ENCODE measurements at regions not wholly inside any gene's neighbourhood (a gene's known extent, or its start where the extent isn't known, plus 50 kb on each side); places are given as distances from the start of the nearest gene placed in this dataset.
"Not testable (repeated sequence)": the region's sequence is repeated elsewhere in the genome, so short reads cannot be mapped to it uniquely, and the experiment has no call there.

GRCh38 chr11:48649064-48649463 lies 160.5 kb downstream of the OR4A47 start:
- H3K9ac ChIP-seq (ENCODE audit: insufficient read depth in 1 of 2, low read length in 2 of 2); DNase-seq; H3K27ac ChIP-seq (ENCODE audit: low read depth in 1 of 2, low read length in 1 of 2); H3K27me3 ChIP-seq (ENCODE audit: control insufficient read depth in 3 of 3, insufficient read depth in 3 of 3, low read length in 2 of 3); H3K4me3 ChIP-seq; ATAC-seq (ENCODE audit: insufficient read depth, low FRiP score); H3K4me1 ChIP-seq (ENCODE audit: control insufficient read depth in 5 of 5, insufficient read depth in 5 of 5, low read length in 5 of 5); H3K36me3 ChIP-seq (ENCODE audit: control insufficient read depth in 4 of 4, insufficient read depth in 4 of 4, low read length in 4 of 4): not testable (repeated sequence)
- WGBS, 2 donors, result 90 to 94% methylated on average over 3 of the region's 3 CpGs
- peaks cover 0 to 20% (median 10%) of the 10 kb centered on the region in 4 donors for H3K9me3 ChIP-seq (ENCODE audit: control insufficient read depth in 4 of 4, insufficient read depth in 3 of 4, low read length in 3 of 4)

GRCh38 chr11:48669146-48669545 lies 180.6 kb downstream of the OR4A47 start:
- DNase-seq, result no peak
- WGBS, 2 donors, result 83% methylated on average over 1 of the region's 1 CpG

DNA sequence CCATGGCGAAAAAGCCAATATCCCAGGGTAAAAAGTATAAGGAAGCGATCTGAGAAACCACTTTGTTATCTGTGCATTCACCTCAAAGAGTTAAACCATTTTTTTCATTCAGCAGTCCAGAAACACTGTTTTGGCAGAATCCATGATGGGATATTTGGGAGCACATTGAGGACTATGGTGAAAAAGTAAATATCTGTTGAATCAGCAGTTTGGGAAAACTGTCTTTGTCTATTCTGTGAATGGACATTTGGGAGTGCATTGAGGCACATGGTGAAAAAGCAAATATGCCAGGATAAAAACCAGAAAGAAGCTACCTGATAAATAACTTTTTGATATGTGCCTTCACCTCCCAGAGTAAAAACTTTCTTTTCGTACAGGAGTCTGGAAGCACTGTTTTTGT lies 187.4 kb downstream of the OR4A47 start:
- ATAC-seq (ENCODE audit: insufficient read depth, low FRiP score) (no peak), DNase-seq (no peak)
- Histone ChIP-seq H3K27me3 (ENCODE audit: control insufficient read depth in 3 of 3, insufficient read depth in 3 of 3, low read length in 2 of 3) (no peaks in the 10 kb centered on the region), H3K9ac (ENCODE audit: insufficient read depth in 1 of 2, low read length in 2 of 2) (no peak overlapping the region), H3K36me3 (ENCODE audit: control insufficient read depth in 4 of 4, insufficient read depth in 4 of 4, low read length in 4 of 4) (no peaks in the 10 kb centered on the region), H3K4me3 (no peak overlapping the region), H3K9me3 (ENCODE audit: control insufficient read depth in 4 of 4, insufficient read depth in 3 of 4, low read length in 3 of 4) (peaks cover 0 to 47% (median 6%) of the 10 kb centered on the region in 4 donors), H3K27ac (ENCODE audit: low read depth in 1 of 2, low read length in 1 of 2) (no peak overlapping the region), H3K4me1 (ENCODE audit: control insufficient read depth in 5 of 5, insufficient read depth in 5 of 5, low read length in 5 of 5) (no peaks in the 10 kb centered on the region)
- WGBS, 2 donors, result 83 to 84% methylated on average over 3 of the region's 3 CpGs
- no peak for TF ChIP-seq CTCF (IDR thresholded peaks at IDR 0.05; ENCODE audit: control extremely low read depth, extremely low read depth)

More at GRCh38 chr11:48669146-48669545, 180.6 kb downstream of the OR4A47 start:
- peaks cover 0 to 57% (median 10%) of the 10 kb centered on the region in 4 donors for H3K9me3 ChIP-seq (ENCODE audit: control insufficient read depth in 4 of 4, insufficient read depth in 3 of 4, low read length in 3 of 4)
- no peaks in the 10 kb centered on the region for H3K4me1 ChIP-seq (ENCODE audit: control insufficient read depth in 5 of 5, insufficient read depth in 5 of 5, low read length in 5 of 5)
- no peaks in the 10 kb centered on the region for H3K36me3 ChIP-seq (ENCODE audit: control insufficient read depth in 4 of 4, insufficient read depth in 4 of 4, low read length in 4 of 4)
- no peak overlapping the region for H3K4me3 ChIP-seq
- no peak overlapping the region for H3K9ac ChIP-seq (ENCODE audit: insufficient read depth in 1 of 2, low read length in 2 of 2)
- ATAC-seq (ENCODE audit: insufficient read depth, low FRiP score), result no peak
- TF ChIP-seq CTCF (IDR thresholded peaks at IDR 0.05; ENCODE audit: control extremely low read depth, extremely low read depth), result no peak
- H3K27ac ChIP-seq (ENCODE audit: low read depth in 1 of 2, low read length in 1 of 2), result no peak overlapping the region
- no peaks in the 10 kb centered on the region for H3K27me3 ChIP-seq (ENCODE audit: control insufficient read depth in 3 of 3, insufficient read depth in 3 of 3, low read length in 2 of 3)

DNA sequence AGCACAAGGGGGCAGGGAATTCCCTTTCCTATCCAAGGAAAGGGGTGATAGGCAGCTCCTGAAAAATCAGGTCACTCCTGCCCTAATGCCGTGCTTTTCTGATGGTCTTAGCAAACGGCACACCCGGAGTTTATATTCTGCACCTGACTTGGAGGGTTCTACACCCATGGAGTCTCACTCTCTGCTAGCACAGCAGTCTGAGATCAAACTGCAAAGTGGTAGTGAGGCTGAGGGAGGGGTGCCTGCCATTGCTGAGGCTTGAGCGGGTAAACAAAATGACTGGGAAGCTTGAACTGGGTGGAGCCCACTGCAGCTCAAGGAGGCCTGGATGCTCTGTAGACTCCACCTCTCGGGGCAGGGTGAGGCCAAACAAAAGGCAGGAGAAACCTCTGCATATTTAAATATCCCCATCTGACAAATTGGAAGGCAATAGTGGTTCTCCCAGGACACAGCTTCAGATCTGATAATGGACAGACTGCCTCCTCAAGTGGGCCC lies 194.7 kb downstream of the OR4A47 start:
- H3K9ac ChIP-seq (ENCODE audit: insufficient read depth in 1 of 2, low read length in 2 of 2), result no peak overlapping the region
- no peak overlapping the region for H3K4me3 ChIP-seq
- peaks cover 0 to 8% (median 6%) of the 10 kb centered on the region in 4 donors for H3K9me3 ChIP-seq (ENCODE audit: control insufficient read depth in 4 of 4, insufficient read depth in 3 of 4, low read length in 3 of 4)
- WGBS, 2 donors, result 50 to 54% methylated on average over 5 of the region's 5 CpGs
- no peak for TF ChIP-seq CTCF (IDR thresholded peaks at IDR 0.05; ENCODE audit: control extremely low read depth, extremely low read depth)
- ATAC-seq (ENCODE audit: insufficient read depth, low FRiP score) (no peak), DNase-seq (no peak)
- H3K27me3 ChIP-seq (ENCODE audit: control insufficient read depth in 3 of 3, insufficient read depth in 3 of 3, low read length in 2 of 3), result no peaks in the 10 kb centered on the region
- H3K27ac ChIP-seq (ENCODE audit: low read depth in 1 of 2, low read length in 1 of 2), result no peak overlapping the region
- no peaks in the 10 kb centered on the region for H3K36me3 ChIP-seq (ENCODE audit: control insufficient read depth in 4 of 4, insufficient read depth in 4 of 4, low read length in 4 of 4)
- peaks cover 0 to 1% (median 0%) of the 10 kb centered on the region in 5 donors for H3K4me1 ChIP-seq (ENCODE audit: control insufficient read depth in 5 of 5, insufficient read depth in 5 of 5, low read length in 5 of 5)

DNA sequence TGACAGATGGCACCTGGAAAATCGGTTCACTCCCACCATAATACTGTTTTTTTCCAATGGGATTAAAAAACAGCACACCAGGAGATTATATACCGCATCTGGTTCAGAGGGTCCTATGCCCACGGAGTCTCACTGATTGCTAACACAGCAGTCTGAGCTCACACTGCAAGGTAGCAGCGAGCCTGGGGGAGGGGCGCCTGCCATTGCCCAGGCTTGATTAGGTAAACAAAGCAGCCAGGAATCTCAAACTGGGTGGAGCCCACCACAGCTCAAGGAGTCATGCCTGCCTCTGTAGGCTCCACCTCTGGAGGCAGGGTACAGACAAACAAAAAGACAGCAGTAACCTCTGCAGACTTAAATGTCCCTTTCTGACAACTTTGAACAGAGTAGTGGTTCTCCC lies 240.9 kb downstream of the OR4A47 start:
- WGBS, 2 donors, result 73 to 74% methylated on average over 5 of the region's 5 CpGs
- peaks cover 0 to 14% (median 8%) of the 10 kb centered on the region in 4 donors for H3K9me3 ChIP-seq (ENCODE audit: control insufficient read depth in 4 of 4, insufficient read depth in 3 of 4, low read length in 3 of 4)
- H3K36me3 ChIP-seq (ENCODE audit: control insufficient read depth in 4 of 4, insufficient read depth in 4 of 4, low read length in 4 of 4); H3K27ac ChIP-seq (ENCODE audit: low read depth in 1 of 2, low read length in 1 of 2); DNase-seq; H3K4me1 ChIP-seq (ENCODE audit: control insufficient read depth in 5 of 5, insufficient read depth in 5 of 5, low read length in 5 of 5); H3K4me3 ChIP-seq; H3K27me3 ChIP-seq (ENCODE audit: control insufficient read depth in 3 of 3, insufficient read depth in 3 of 3, low read length in 2 of 3); H3K9ac ChIP-seq (ENCODE audit: insufficient read depth in 1 of 2, low read length in 2 of 2); ATAC-seq (ENCODE audit: insufficient read depth, low FRiP score): not testable (repeated sequence)

DNA sequence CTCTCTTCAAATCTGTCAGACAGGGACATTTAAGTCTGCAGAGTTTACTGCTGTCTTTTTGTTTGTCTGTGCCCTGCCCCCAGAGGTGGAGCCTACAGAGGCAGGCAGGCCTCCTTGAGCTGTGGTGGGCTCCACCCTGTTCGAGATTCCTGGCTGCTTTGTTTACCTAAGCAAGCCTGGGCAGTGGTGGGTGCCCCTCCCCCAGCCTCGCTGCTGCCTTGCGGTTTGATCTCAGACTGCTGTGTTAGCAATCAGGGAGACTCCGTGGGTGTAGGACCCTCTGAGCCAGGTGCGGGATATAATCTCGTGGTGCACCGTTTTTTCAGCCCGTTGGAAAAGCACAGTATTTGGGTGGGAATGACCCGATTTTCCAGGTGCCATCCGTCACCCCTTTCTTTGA lies 233.6 kb downstream of the TRIM51G start:
- not testable (repeated sequence) for H3K9ac ChIP-seq (ENCODE audit: insufficient read depth in 1 of 2, low read length in 2 of 2); H3K36me3 ChIP-seq (ENCODE audit: control insufficient read depth in 4 of 4, insufficient read depth in 4 of 4, low read length in 4 of 4); ATAC-seq (ENCODE audit: insufficient read depth, low FRiP score); H3K27me3 ChIP-seq (ENCODE audit: control insufficient read depth in 3 of 3, insufficient read depth in 3 of 3, low read length in 2 of 3); H3K4me1 ChIP-seq (ENCODE audit: control insufficient read depth in 5 of 5, insufficient read depth in 5 of 5, low read length in 5 of 5); H3K27ac ChIP-seq (ENCODE audit: low read depth in 1 of 2, low read length in 1 of 2); H3K4me3 ChIP-seq; DNase-seq
- 83 to 91% methylated on average over 10 of the region's 10 CpGs for WGBS, 2 donors
- peaks cover 0 to 11% (median 4%) of the 10 kb centered on the region in 4 donors for H3K9me3 ChIP-seq (ENCODE audit: control insufficient read depth in 4 of 4, insufficient read depth in 3 of 4, low read length in 3 of 4)

All from lung (tissue), 11 donors.